H9 (cell line): ENCODE measurements at regions not wholly inside any gene's neighbourhood (a gene's known extent, or its start where the extent isn't known, plus 50 kb on each side); places are given as distances from the start of the nearest gene placed in this dataset.

Experiments used
- DNase-seq: peaks from one replicate; pipeline ENCODE4 v3.0.0-alpha.2; 2017
- H2AFZ ChIP-seq: one replicate; pipeline ENCODE4 v1.6.1; 2013; ENCODE audit warnings: mild to moderate bottlenecking, low read length, control low read depth, moderate library complexity
- H2AK5ac ChIP-seq: 2 replicates; pipeline ENCODE4 v1.6.1; 2013; ENCODE audit warnings: low read length, control low read depth, mixed read lengths; ENCODE audit not compliant: insufficient read length
- H2BK120ac ChIP-seq: one replicate; pipeline ENCODE4 v1.6.1; 2013; ENCODE audit warnings: low read depth, mild to moderate bottlenecking, low read length, control low read depth, inconsistent platforms; ENCODE audit not compliant: poor library complexity, severe bottlenecking
- H2BK12ac ChIP-seq: 2 replicates; pipeline ENCODE4 v1.6.1; 2013; ENCODE audit warnings: low read length, control low read depth, mixed read lengths, low read depth; ENCODE audit not compliant: insufficient read length
- H2BK15ac ChIP-seq: 2 replicates; pipeline ENCODE4 v1.6.1; 2013; ENCODE audit warnings: low read depth, low read length, control low read depth
- H2BK20ac ChIP-seq: one replicate; pipeline ENCODE4 v1.6.1; 2013; ENCODE audit warnings: low read depth, mild to moderate bottlenecking, low read length, control low read depth, inconsistent platforms; ENCODE audit not compliant: poor library complexity, severe bottlenecking
- H2BK5ac ChIP-seq: 2 replicates; pipeline ENCODE4 v1.6.1; 2013; ENCODE audit warnings: low read length, control low read depth, mixed read lengths; ENCODE audit not compliant: insufficient read length
- H3K14ac ChIP-seq: 2 replicates; pipeline ENCODE4 v1.6.1; 2013; ENCODE audit warnings: low read length, control low read depth; ENCODE audit not compliant: insufficient read depth
- H3K18ac ChIP-seq: 2 replicates; pipeline ENCODE4 v1.6.1; 2013; ENCODE audit warnings: low read depth, mild to moderate bottlenecking, mixed read lengths, low read length, control low read depth; ENCODE audit not compliant: insufficient read length
- H3K23ac ChIP-seq: 2 replicates; pipeline ENCODE4 v1.6.1; 2013; ENCODE audit warnings: low read length, control low read depth, mixed read lengths, low read depth; ENCODE audit not compliant: insufficient read length
- H3K23me2 ChIP-seq: 2 replicates; pipeline ENCODE4 v1.6.1; 2013; ENCODE audit warnings: low read depth, mild to moderate bottlenecking, mixed read lengths, low read length, control low read depth; ENCODE audit not compliant: insufficient read length, poor library complexity, severe bottlenecking
- H3K27ac ChIP-seq: 2 replicates; pipeline ENCODE4 v1.5.1; 2013; ENCODE audit warnings: low read length, control low read depth, mixed read lengths, low read depth; ENCODE audit not compliant: insufficient read length
- H3K27me3 ChIP-seq: 2 replicates; pipeline ENCODE4 v1.6.1; 2013; ENCODE audit warnings: low read length, control low read depth, inconsistent platforms; ENCODE audit not compliant: insufficient read depth
- H3K4ac ChIP-seq: 2 replicates; pipeline ENCODE4 v1.6.1; 2013; ENCODE audit warnings: low read depth, mild to moderate bottlenecking, control low read depth, inconsistent platforms, low read length, moderate library complexity
- H3K4me1 ChIP-seq: 2 replicates; pipeline ENCODE4 v1.6.1; 2013; ENCODE audit warnings: low read length, control low read depth, inconsistent platforms; ENCODE audit not compliant: insufficient read depth
- H3K4me2 ChIP-seq: 2 replicates; pipeline ENCODE4 v1.6.1; 2013; ENCODE audit warnings: low read length, control low read depth, mixed read lengths; ENCODE audit not compliant: insufficient read length, insufficient read depth
- H3K56ac ChIP-seq: 2 replicates; pipeline ENCODE4 v1.6.1; 2013; ENCODE audit warnings: low read depth, mild to moderate bottlenecking, mixed read lengths, low read length, control low read depth; ENCODE audit not compliant: insufficient read length
- H3K79me1 ChIP-seq: 2 replicates; pipeline ENCODE4 v1.6.1; 2013; ENCODE audit warnings: low read depth, mild to moderate bottlenecking, moderate library complexity, low read length, control low read depth, inconsistent platforms; ENCODE audit not compliant: insufficient read depth, poor library complexity, severe bottlenecking
- H3K79me2 ChIP-seq: 2 replicates; pipeline ENCODE4 v1.6.1; 2013; ENCODE audit warnings: low read length, control low read depth, inconsistent platforms; ENCODE audit not compliant: insufficient read depth
- H3K9ac ChIP-seq: 2 replicates; pipeline ENCODE4 v1.6.1; 2013; ENCODE audit warnings: low read length, control low read depth, mixed read lengths; ENCODE audit not compliant: insufficient read length; ENCODE audit errors: extremely low read depth
- H3K9me3 ChIP-seq: one replicate; pipeline ENCODE4 v1.6.1; 2013; ENCODE audit warnings: low read depth, low read length, inconsistent platforms; ENCODE audit not compliant: control insufficient read depth
- H3T11ph ChIP-seq: one replicate; pipeline ENCODE4 v1.6.1; 2013; ENCODE audit warnings: mild to moderate bottlenecking, low read length, control low read depth, inconsistent platforms
- H4K20me1 ChIP-seq: one replicate; pipeline ENCODE4 v1.6.1; 2013; ENCODE audit not compliant: control insufficient read depth, insufficient read length, insufficient read depth
- H4K5ac ChIP-seq: 2 replicates; pipeline ENCODE4 v1.6.1; 2013; ENCODE audit warnings: low read depth, mild to moderate bottlenecking, mixed read lengths, low read length, control low read depth; ENCODE audit not compliant: insufficient read length
- H4K8ac ChIP-seq: replicated peaks from 2 replicates; pipeline ENCODE4 v1.6.1; 2013; ENCODE audit warnings: low read length, control low read depth, mixed read lengths, low read depth; ENCODE audit not compliant: insufficient read length
- H4K91ac ChIP-seq: 2 replicates; pipeline ENCODE4 v1.6.1; 2013; ENCODE audit warnings: low read depth, mild to moderate bottlenecking, moderate library complexity, mixed read lengths, low read length, control low read depth; ENCODE audit not compliant: insufficient read length
- H3K27ac Mint-ChIP-seq, 3 experiments: 2 replicates in 2 of 3; 3 replicates in 1 of 3; pipeline ENCODE4 v1.8.0; 2020 to 2021; ENCODE audit warnings: mixed read lengths in 3 of 3, mild to moderate bottlenecking in 1 of 3, moderate library complexity in 1 of 3
- H3K27me3 Mint-ChIP-seq: 2 replicates; pipeline ENCODE4 v1.8.0; 2021; ENCODE audit warnings: low read depth, mild to moderate bottlenecking, moderate library complexity, mixed read lengths
- H3K36me3 Mint-ChIP-seq, 3 experiments: 2 replicates in 2 of 3; 3 replicates in 1 of 3; pipeline ENCODE4 v1.8.0; 2020 to 2021; ENCODE audit warnings: low read depth in 3 of 3, mixed read lengths in 3 of 3; ENCODE audit not compliant: insufficient read depth in 1 of 3
- H3K4me1 Mint-ChIP-seq, 2 experiments: 2 replicates each; pipeline ENCODE4 v1.8.0; 2020; ENCODE audit warnings: mixed read lengths in 2 of 2
- H3K4me3 Mint-ChIP-seq, 2 experiments: 2 replicates in 1 of 2; 3 replicates in 1 of 2; pipeline ENCODE4 v1.8.0; 2020 to 2021; ENCODE audit warnings: mild to moderate bottlenecking in 2 of 2, mixed read lengths in 2 of 2, moderate library complexity in 1 of 2
- H3K9me3 Mint-ChIP-seq, 2 experiments: 2 replicates in 1 of 2; 3 replicates in 1 of 2; pipeline ENCODE4 v1.8.0; 2020; ENCODE audit warnings: mild to moderate bottlenecking in 2 of 2, mixed read lengths in 2 of 2, moderate library complexity in 1 of 2
- WGBS: extraction: QIAGEN DNeasy Blood & Tissue Kit; methylation state at CpG from one replicate; pipeline ENCODE4 v1.1.7; 2013; ENCODE audit warnings: missing lambda C conversion rate, low lambda C conversion rate, mixed read lengths; ENCODE audit not compliant: insufficient read length; ENCODE audit errors: extremely low coverage; 5-methylcytosine and 5-hydroxymethylcytosine counted together
- TF ChIP-seq, protein P1 (sequence below): fragments of 200-600 bp; sonication (generic); conservative IDR thresholded peaks from 3 replicates; pipeline ENCODE4 v1.8.0; 2021; ENCODE audit warnings: antibody characterized with exemption, mild to moderate bottlenecking

DNA sequence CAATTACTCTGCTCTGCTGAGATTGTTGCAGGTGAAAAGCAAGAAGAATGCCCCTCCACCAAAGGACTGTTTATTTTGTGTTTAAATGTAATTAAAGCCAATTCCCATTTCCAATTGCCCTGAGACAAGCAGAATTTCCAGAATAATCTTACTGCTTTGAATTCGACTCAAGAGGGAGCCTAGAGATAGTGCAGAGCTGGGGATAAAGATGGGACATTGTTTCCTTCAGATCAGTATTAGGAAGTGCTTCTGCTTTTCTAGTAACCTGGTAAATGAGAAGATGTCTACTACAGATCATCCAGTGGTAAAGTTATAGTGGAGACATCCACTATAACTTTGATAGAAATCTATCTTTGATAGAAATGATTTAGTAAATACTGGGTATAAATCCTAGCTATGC, 326.9 kb downstream of the UBE3D start:
- TF ChIP-seq, protein P1, sequence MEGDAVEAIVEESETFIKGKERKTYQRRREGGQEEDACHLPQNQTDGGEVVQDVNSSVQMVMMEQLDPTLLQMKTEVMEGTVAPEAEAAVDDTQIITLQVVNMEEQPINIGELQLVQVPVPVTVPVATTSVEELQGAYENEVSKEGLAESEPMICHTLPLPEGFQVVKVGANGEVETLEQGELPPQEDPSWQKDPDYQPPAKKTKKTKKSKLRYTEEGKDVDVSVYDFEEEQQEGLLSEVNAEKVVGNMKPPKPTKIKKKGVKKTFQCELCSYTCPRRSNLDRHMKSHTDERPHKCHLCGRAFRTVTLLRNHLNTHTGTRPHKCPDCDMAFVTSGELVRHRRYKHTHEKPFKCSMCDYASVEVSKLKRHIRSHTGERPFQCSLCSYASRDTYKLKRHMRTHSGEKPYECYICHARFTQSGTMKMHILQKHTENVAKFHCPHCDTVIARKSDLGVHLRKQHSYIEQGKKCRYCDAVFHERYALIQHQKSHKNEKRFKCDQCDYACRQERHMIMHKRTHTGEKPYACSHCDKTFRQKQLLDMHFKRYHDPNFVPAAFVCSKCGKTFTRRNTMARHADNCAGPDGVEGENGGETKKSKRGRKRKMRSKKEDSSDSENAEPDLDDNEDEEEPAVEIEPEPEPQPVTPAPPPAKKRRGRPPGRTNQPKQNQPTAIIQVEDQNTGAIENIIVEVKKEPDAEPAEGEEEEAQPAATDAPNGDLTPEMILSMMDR, result no peak

More for the DNA sequence above, 326.9 kb downstream of the UBE3D start:
- H3K4me2 ChIP-seq, result no peak overlapping the region
- H3K9me3 ChIP-seq, result no peaks in the 10 kb centered on the region
- no peak overlapping the region for H3K23ac ChIP-seq
- H3K27ac ChIP-seq, result no peak overlapping the region
- H2AK5ac ChIP-seq, result no peak overlapping the region
- H3K36me3 Mint-ChIP-seq, result no peaks in the 10 kb centered on the region; a peak in 1 of 7 replicates
- no CpG with 5 or more reads among the region's 1 CpG for WGBS
- peak overlapping the region in 2 of 3 experiments; percentile 86 to 96; a peak in 5 of 7 replicates for H3K27ac Mint-ChIP-seq
- no peak overlapping the region for H4K8ac ChIP-seq
- no peaks in the 10 kb centered on the region for H4K20me1 ChIP-seq
- H3K27me3 Mint-ChIP-seq, result no peaks in the 10 kb centered on the region
- no peaks in the 10 kb centered on the region for H3K79me1 ChIP-seq
- no peak overlapping the region for H2BK120ac ChIP-seq
- no peaks in the 10 kb centered on the region for H3K23me2 ChIP-seq
- no peak overlapping the region for H3K18ac ChIP-seq
- H4K5ac ChIP-seq, result no peak overlapping the region
- H3K4me1 Mint-ChIP-seq, result peaks cover 41 to 44% of the 10 kb centered on the region in 2 experiments
- no peaks in the 10 kb centered on the region for H3K9me3 Mint-ChIP-seq
- no peak overlapping the region for H2BK15ac ChIP-seq
- no peak overlapping the region for H2BK5ac ChIP-seq
- peaks cover 2% of the 10 kb centered on the region for H3K4me1 ChIP-seq
- no peaks in the 10 kb centered on the region for H3K79me2 ChIP-seq
- no peak overlapping the region for H3T11ph ChIP-seq
- no peak overlapping the region for H2AFZ ChIP-seq
- H3K9ac ChIP-seq, result no peak overlapping the region
- no peak overlapping the region for H3K14ac ChIP-seq
- H3K27me3 ChIP-seq, result no peaks in the 10 kb centered on the region
- no peak overlapping the region; a peak in 1 of 5 replicates for H3K4me3 Mint-ChIP-seq
- no peak overlapping the region for H2BK20ac ChIP-seq
- DNase-seq, result no peak
- H3K56ac ChIP-seq, result no peak overlapping the region
- H3K4ac ChIP-seq, result no peak overlapping the region
- H2BK12ac ChIP-seq, result no peak overlapping the region
- no peak overlapping the region for H4K91ac ChIP-seq
